ENCODE measurements at regions not wholly inside any gene's neighbourhood (a gene's known extent, or its start where the extent isn't known, plus 50 kb on each side); places are given as distances from the start of the nearest gene placed in this dataset.
"Not testable (repeated sequence)": the region's sequence is repeated elsewhere in the genome, so short reads cannot be mapped to it uniquely, and the experiment has no call there.

- Histone ChIP-seq H3K36me3 (no peaks in the 10 kb centered on the region), H3K27ac (no peak overlapping the region), H3K27me3 (replicated peaks) (no peaks in the 10 kb centered on the region), H3K9me3 (replicated peaks) (no peaks in the 10 kb centered on the region), H3K4me3 (no peak overlapping the region), H3K4me1 (replicated peaks) (no peaks in the 10 kb centered on the region)
- no peak for DNase-seq (ENCODE audit: low read depth in 1 of 2, low spot score in 2 of 2)
These were observed 79.0 kb upstream of the NOX3 start for GRCh38 chr6:155534678-155535077.

DNA sequence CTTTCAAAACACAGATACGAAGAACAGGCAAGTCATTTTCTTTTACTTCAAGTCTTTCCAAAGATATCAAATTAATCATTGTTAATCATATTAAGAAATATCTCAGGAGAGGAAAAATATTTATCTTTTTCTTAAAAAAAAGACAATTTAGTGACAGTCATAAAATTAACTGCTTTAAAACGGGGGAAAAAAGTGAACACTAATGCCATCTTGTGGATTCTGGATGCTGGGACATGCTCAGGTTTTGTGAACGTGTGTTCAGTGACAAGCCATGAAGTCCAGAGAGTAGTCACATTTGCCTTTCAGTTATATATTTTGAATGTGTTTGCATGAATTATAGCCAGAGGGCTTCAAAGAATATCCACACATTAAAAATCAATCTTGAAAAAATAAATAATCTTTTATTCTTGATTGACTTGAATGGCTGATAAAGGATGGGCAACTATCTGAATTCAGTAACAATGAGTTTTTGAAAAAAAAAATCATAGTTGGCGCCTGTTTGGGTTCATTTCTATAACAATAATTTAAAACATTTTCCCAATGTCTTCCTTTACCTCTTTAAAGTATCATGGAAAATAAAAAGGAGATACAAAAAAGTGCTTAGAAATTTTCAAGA lies 74.7 kb upstream of the NOX3 start:
- peaks cover 9% of the 10 kb centered on the region for H3K4me1 ChIP-seq (replicated peaks)
- H3K36me3 ChIP-seq: no peaks in the 10 kb centered on the region
- H3K4me3 ChIP-seq: no peak overlapping the region
- H3K9me3 ChIP-seq (replicated peaks): no peaks in the 10 kb centered on the region
- H3K27ac ChIP-seq: no peak overlapping the region
- no peaks in the 10 kb centered on the region for H3K27me3 ChIP-seq (replicated peaks)
- peak in 1 of 2 experiments; percentile 31 for DNase-seq (ENCODE audit: low read depth in 1 of 2, low spot score in 2 of 2)

GRCh38 chr6:155529814-155530213 lies 74.2 kb upstream of the NOX3 start:
- H3K27me3 ChIP-seq (replicated peaks); H3K4me3 ChIP-seq; H3K36me3 ChIP-seq; H3K4me1 ChIP-seq (replicated peaks); H3K9me3 ChIP-seq (replicated peaks); H3K27ac ChIP-seq; DNase-seq (ENCODE audit: low read depth in 1 of 2, low spot score in 2 of 2): not testable (repeated sequence)

DNA sequence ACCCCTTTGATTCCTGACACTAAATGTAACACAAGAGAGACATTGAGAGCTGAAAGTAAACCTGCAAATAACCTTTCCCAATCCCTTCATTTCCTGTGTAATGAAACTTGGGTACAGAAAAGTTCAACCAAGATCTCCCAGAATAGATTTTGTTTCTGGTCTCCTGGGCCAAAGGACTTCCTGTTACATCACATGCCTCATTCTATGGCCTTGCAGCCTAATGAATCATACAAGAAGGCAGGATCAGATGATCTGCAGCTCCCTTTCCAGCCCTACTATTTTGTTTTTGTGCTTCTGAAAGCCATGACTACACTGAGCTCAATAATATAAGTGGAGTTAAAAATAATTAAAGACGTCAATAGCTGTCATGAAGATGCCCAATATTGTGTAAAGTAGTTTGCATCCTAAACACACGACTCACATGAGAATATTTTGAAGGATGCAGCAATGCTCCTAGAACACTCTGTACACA lies 73.4 kb upstream of the NOX3 start:
- H3K27me3 ChIP-seq (replicated peaks): no peaks in the 10 kb centered on the region
- no peaks in the 10 kb centered on the region for H3K36me3 ChIP-seq
- DNase-seq (ENCODE audit: low read depth in 1 of 2, low spot score in 2 of 2): peak in 1 of 2 experiments; percentile 32
- peak overlapping the region; percentile 36 for H3K27ac ChIP-seq
- H3K9me3 ChIP-seq (replicated peaks): no peaks in the 10 kb centered on the region
- no peak overlapping the region for H3K4me3 ChIP-seq
- H3K4me1 ChIP-seq (replicated peaks): peaks cover 15% of the 10 kb centered on the region

GRCh38 chr6:155528335-155528734 lies 72.7 kb upstream of the NOX3 start:
- Histone ChIP-seq H3K9me3 (replicated peaks) (no peaks in the 10 kb centered on the region), H3K4me3 (no peak overlapping the region), H3K27ac (peak overlapping the region; percentile 36), H3K36me3 (no peaks in the 10 kb centered on the region), H3K4me1 (replicated peaks) (peaks cover 19% of the 10 kb centered on the region), H3K27me3 (replicated peaks) (no peaks in the 10 kb centered on the region)
- no peak for DNase-seq (ENCODE audit: low read depth in 1 of 2, low spot score in 2 of 2)

DNA sequence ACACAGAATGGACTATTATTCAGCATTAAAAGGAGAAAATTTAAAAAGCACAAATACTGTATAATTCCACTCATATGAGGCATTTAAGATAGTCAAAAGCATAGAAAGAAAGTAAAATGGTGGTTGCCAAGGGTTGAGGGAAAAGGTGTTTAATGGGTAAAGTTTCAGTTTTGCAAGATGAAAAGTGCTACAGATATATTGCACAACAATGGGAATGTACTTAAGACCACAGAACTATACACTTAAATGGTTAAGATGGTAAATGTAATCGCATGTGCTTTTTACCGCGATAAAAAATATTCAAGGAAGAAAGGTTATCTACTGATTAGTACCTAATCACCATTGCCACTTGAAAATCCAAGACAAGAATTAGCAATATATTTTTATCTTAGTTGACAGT lies 71.8 kb upstream of the NOX3 start:
- no peak overlapping the region for H3K27ac ChIP-seq
- H3K4me3 ChIP-seq: no peak overlapping the region
- no peak for DNase-seq (ENCODE audit: low read depth in 1 of 2, low spot score in 2 of 2)
- peaks cover 19% of the 10 kb centered on the region for H3K4me1 ChIP-seq (replicated peaks)
- H3K36me3 ChIP-seq: no peaks in the 10 kb centered on the region
- H3K9me3 ChIP-seq (replicated peaks): no peaks in the 10 kb centered on the region
- H3K27me3 ChIP-seq (replicated peaks): no peaks in the 10 kb centered on the region

DNA sequence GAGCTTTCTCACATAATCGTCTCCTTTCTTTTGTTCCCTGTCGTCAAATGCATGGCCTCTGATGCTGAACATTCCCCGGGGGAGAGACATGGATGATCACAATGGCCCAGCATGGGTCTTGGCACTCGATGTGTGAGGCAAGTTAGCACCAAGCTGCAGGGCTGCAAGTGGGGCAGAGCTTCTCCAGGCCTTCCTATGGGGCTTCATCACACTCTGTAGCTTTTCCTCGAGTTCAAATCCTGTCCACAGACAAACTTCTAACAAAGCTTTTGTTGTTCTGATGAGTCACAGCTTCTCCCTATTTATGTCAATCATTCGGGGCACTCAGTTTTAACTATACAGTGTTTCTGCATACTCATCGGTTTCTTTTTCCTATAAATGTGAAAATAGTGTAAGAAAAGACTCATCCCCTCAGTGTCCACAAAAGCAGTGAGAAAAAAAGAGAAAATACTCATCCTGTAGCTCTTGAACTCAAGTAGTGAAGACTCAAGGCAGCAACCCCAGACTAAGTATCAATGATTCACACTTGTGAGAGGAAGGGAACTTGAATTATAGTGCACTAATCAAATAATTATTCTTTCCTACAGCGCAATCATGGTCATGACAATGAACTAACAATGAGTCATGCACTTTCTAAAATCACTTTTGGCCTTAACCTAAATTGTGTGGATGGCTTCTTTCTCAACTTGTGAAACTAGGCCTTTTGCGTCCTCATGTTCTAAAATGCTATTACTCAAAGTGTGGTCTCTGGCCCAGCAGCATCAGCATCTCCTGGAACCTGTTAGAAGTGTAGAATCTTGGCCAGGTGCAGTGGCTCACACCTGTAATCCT lies 68.4 kb upstream of the NOX3 start:
- Histone ChIP-seq H3K9me3 (replicated peaks) (no peaks in the 10 kb centered on the region), H3K4me1 (replicated peaks) (peaks cover 16% of the 10 kb centered on the region), H3K27me3 (replicated peaks) (no peaks in the 10 kb centered on the region), H3K36me3 (no peaks in the 10 kb centered on the region), H3K4me3 (no peak overlapping the region), H3K27ac (no peak overlapping the region)
- DNase-seq (ENCODE audit: low read depth in 1 of 2, low spot score in 2 of 2): peak in 1 of 2 experiments; percentile 36

DNA sequence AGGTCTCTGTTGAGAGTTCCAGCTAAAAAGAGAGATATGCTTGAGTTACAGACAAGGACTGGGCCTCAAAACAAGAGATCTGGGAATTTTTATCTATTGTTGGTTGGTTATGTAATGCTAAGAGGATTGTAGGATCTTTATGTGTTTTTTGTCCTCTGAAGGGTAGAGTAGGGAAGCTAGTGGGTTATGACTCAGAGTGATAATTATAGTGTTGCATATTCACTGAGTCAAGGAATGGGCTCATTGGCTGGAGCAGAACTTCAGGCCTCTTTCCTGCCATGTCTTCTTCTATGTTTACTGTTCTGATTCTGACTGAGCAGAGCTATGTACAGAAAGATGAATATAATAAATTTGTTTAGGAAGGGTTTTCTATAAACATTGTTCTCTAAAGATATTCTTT lies 66.1 kb upstream of the NOX3 start:
- Histone ChIP-seq H3K27ac (no peak overlapping the region), H3K9me3 (replicated peaks) (no peaks in the 10 kb centered on the region), H3K27me3 (replicated peaks) (no peaks in the 10 kb centered on the region), H3K4me1 (replicated peaks) (peaks cover 10% of the 10 kb centered on the region), H3K36me3 (no peaks in the 10 kb centered on the region), H3K4me3 (no peak overlapping the region)
- DNase-seq (ENCODE audit: low read depth in 1 of 2, low spot score in 2 of 2): no peak

DNA sequence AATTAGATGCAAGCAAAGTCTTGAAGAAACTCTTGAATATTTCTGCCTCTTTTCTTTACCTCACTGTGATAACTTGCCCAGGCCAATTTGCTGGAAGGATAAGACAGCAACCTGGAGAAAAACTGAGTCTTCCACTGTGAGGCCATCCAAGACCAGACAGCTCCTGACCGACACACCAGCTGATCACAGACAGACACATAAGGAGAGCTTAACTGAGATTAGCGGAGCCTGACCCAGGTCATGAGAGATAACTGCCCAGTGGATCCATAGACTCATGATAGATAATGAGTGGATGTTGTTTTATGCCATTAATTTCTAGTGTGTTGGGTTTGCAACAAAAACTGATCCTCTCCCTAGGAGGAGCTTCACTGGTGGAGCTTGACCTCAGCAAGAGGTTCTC lies 64.4 kb upstream of the NOX3 start:
- Histone ChIP-seq H3K4me3 (no peak overlapping the region), H3K4me1 (replicated peaks) (peaks cover 10% of the 10 kb centered on the region), H3K36me3 (no peaks in the 10 kb centered on the region), H3K27ac (no peak overlapping the region), H3K9me3 (replicated peaks) (no peaks in the 10 kb centered on the region), H3K27me3 (replicated peaks) (no peaks in the 10 kb centered on the region)
- DNase-seq (ENCODE audit: low read depth in 1 of 2, low spot score in 2 of 2): no peak

DNA sequence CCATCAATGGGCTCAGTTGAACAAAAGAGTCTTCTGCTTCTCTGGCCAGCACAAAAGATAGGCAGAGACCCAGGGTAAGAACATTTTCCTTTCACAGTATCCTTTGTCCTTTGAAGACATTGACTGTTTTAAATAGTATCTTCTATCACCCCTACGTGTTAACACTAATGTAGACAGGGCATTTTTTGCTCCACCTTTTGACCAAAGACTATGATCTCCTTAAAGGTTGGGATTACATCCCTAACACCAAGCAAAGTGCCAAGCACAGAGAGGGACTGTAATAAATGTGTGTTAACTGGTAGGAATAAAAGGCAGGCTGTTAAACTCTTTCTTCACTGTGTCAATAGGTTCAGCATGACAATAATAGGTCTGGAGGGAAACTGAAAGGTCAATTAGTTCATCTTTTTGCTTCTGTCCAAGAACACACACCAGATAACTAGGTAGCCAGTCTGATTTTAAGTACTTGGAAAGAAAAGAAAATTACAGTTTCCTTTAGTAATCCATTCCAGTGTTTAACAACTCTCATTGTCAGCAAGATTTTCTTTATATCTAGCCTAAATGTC lies 63.6 kb upstream of the NOX3 start:
- Histone ChIP-seq H3K4me1 (replicated peaks) (peaks cover 7% of the 10 kb centered on the region), H3K36me3 (no peaks in the 10 kb centered on the region), H3K9me3 (replicated peaks) (no peaks in the 10 kb centered on the region), H3K4me3 (no peak overlapping the region), H3K27me3 (replicated peaks) (no peaks in the 10 kb centered on the region), H3K27ac (no peak overlapping the region)
- no peak for DNase-seq (ENCODE audit: low read depth in 1 of 2, low spot score in 2 of 2)

DNA sequence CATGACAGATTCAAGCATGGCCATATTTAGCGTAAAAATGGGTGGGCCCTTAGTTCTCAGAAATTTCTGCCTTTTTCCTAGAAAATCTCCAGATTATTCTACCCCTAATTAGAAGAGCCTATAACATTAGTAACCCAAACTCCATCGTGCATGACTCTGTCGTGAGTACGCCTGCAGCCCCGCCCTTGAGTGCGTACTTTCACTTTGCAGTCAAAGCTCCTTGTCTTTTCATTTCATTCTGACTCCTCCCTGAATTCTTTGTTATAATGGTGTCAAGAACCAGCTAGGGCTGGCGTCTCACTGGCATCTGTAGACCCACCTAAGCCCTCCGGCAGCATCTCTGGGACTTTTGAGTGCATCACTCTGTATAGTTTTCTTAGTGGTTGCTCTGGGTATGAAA lies 61.7 kb upstream of the NOX3 start:
- H3K4me3 ChIP-seq: no peak overlapping the region
- no peak for DNase-seq (ENCODE audit: low read depth in 1 of 2, low spot score in 2 of 2)
- no peaks in the 10 kb centered on the region for H3K36me3 ChIP-seq
- H3K27ac ChIP-seq: no peak overlapping the region
- H3K9me3 ChIP-seq (replicated peaks): no peaks in the 10 kb centered on the region
- no peaks in the 10 kb centered on the region for H3K4me1 ChIP-seq (replicated peaks)
- no peaks in the 10 kb centered on the region for H3K27me3 ChIP-seq (replicated peaks)

DNA sequence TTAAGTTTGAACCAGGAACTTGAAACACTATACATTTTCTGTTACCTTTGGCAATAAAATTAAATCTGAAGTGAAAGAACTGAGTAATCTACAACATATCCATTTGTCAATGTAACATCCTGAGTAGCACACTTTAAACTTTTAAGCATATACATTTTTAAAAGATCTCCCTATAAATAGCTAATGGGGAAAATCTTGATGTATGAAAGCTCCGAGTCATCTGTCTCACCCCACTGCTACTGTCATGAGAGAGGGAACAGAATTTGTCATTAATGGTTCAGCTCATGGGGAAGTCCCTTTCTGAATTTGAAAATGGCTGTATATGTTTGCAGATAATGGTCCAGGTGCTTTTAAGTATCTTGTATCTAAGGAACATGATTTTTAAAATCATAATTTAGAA lies 55.2 kb upstream of the NOX3 start:
- no peak for DNase-seq (ENCODE audit: low read depth in 1 of 2, low spot score in 2 of 2)

GRCh38 chr6:155509743-155510475 lies 54.3 kb upstream of the NOX3 start:
- no peak overlapping the region for H3K4me3 ChIP-seq
- no peaks in the 10 kb centered on the region for H3K27me3 ChIP-seq (replicated peaks)
- no peaks in the 10 kb centered on the region for H3K36me3 ChIP-seq
- DNase-seq (ENCODE audit: low read depth in 1 of 2, low spot score in 2 of 2): no peak
- no peaks in the 10 kb centered on the region for H3K4me1 ChIP-seq (replicated peaks)
- no peak overlapping the region for H3K27ac ChIP-seq
- H3K9me3 ChIP-seq (replicated peaks): no peaks in the 10 kb centered on the region

More for the DNA sequence above, 55.2 kb upstream of the NOX3 start:
- Histone ChIP-seq H3K36me3 (no peaks in the 10 kb centered on the region), H3K9me3 (replicated peaks) (no peaks in the 10 kb centered on the region), H3K4me1 (replicated peaks) (no peaks in the 10 kb centered on the region), H3K27me3 (replicated peaks) (no peaks in the 10 kb centered on the region), H3K27ac (no peak overlapping the region), H3K4me3 (no peak overlapping the region)

- Histone ChIP-seq H3K4me1 (replicated peaks) (no peaks in the 10 kb centered on the region), H3K36me3 (no peaks in the 10 kb centered on the region), H3K9me3 (replicated peaks) (no peaks in the 10 kb centered on the region), H3K4me3 (no peak overlapping the region), H3K27ac (no peak overlapping the region), H3K27me3 (replicated peaks) (no peaks in the 10 kb centered on the region)
- no peak for DNase-seq (ENCODE audit: low read depth in 1 of 2, low spot score in 2 of 2)
These were observed 50.0 kb upstream of the NOX3 start for GRCh38 chr6:155505608-155505989.

All from SJSA1 (cell line).